HEK293 (cell line): ENCODE measurements at regions not wholly inside any gene's neighbourhood (a gene's known extent, or its start where the extent isn't known, plus 50 kb on each side); places are given as distances from the start of the nearest gene placed in this dataset.

ENCODE experiments used
- CTCF ChIA-PET: fragments of 350-600 bp; formaldehyde crosslinking; extraction: SDS; loops from one replicate; lab custom pipeline; 2021; ENCODE audit warnings: antibody characterized with exemption; lab: Yijun Ruan, JAX
- POLR2A ChIA-PET: fragments of 300-600 bp; formaldehyde crosslinking; extraction: SDS; loops from one replicate; lab custom pipeline; 2020; ENCODE audit warnings: antibody characterized with exemption, inconsistent platforms; lab: Yijun Ruan, JAX
- H3K27ac ChIP-seq: fragments of 200-500 bp; sonication (Bioruptor generic); 2 replicates; pipeline ENCODE4 v1.5.1; 2014; ENCODE audit warnings: low read depth, low read length, control low read depth, inconsistent platforms; ENCODE audit errors: extremely low read depth
- H3K36me3 ChIP-seq, 2 experiments: fragments of 200-500 bp in 1 of 2; sonication (Bioruptor generic) in 1 of 2; 1 replicate in 1 of 2; 2 replicates in 1 of 2; pipeline ENCODE4 v1.5.1; 2014 to 2017; ENCODE audit warnings: inconsistent platforms in 2 of 2, low read length in 2 of 2; ENCODE audit not compliant: control insufficient read depth in 2 of 2, insufficient read depth in 1 of 2
- H3K4me1 ChIP-seq: fragments of 200-500 bp; sonication (Bioruptor generic); 2 replicates; pipeline ENCODE4 v1.5.1; 2014; ENCODE audit warnings: mild to moderate bottlenecking, low read length, inconsistent platforms; ENCODE audit not compliant: control insufficient read depth, insufficient read depth
- H3K4me3 ChIP-seq: 2 replicates; pipeline ENCODE4 v1.5.1; 2011; ENCODE audit warnings: low read depth, mild to moderate bottlenecking, control low read depth, low read length, moderate library complexity
- H3K9me3 ChIP-seq: fragments of 200-500 bp; sonication (Bioruptor generic); 2 replicates; pipeline ENCODE4 v1.5.1; 2014; ENCODE audit warnings: low read depth, low read length, inconsistent platforms; ENCODE audit not compliant: control insufficient read depth, insufficient read depth
- MYNN ChIP-seq: fragments of 450-650 bp; formaldehyde crosslinking; IDR thresholded peaks from 2 replicates; pipeline ENCODE4 v1.5.1; 2016; ENCODE audit warnings: missing biosample characterization, missing genetic modification characterization, borderline replicate concordance
- RBAK ChIP-seq: fragments of 450-650 bp; formaldehyde crosslinking; IDR thresholded peaks from 2 replicates; pipeline ENCODE4 v1.5.1; 2016; ENCODE audit warnings: missing biosample characterization, missing genetic modification characterization
- SCRT2 ChIP-seq: fragments of 450-650 bp; formaldehyde crosslinking; IDR thresholded peaks from 2 replicates; pipeline ENCODE4 v1.5.1; 2016; ENCODE audit warnings: missing biosample characterization, missing genetic modification characterization
- SP2 ChIP-seq: fragments of 450-650 bp; formaldehyde crosslinking; IDR thresholded peaks from 2 replicates; pipeline ENCODE4 v1.5.1; 2016; ENCODE audit warnings: missing biosample characterization, missing genetic modification characterization
- TRIM28 ChIP-seq: IDR thresholded peaks from 2 replicates; pipeline ENCODE4 v1.6.1; 2011; ENCODE audit warnings: low read length, control low read depth, borderline replicate concordance
- ZBTB17 ChIP-seq: fragments of 450-650 bp; formaldehyde crosslinking; IDR thresholded peaks from 2 replicates; pipeline ENCODE4 v1.5.1; 2016; ENCODE audit warnings: missing biosample characterization, missing genetic modification characterization
- ZBTB7A ChIP-seq: fragments of 450-650 bp; formaldehyde crosslinking; IDR thresholded peaks from 2 replicates; pipeline ENCODE4 v1.5.1; 2016; ENCODE audit warnings: low read depth, missing biosample characterization, missing genetic modification characterization
- ZFP3 ChIP-seq: fragments of 450-650 bp; formaldehyde crosslinking; IDR thresholded peaks from 2 replicates; pipeline ENCODE4 v1.5.1; 2016; ENCODE audit warnings: low read depth, missing biosample characterization, missing genetic modification characterization
- ZFP41 ChIP-seq: fragments of 450-650 bp; formaldehyde crosslinking; IDR thresholded peaks from 2 replicates; pipeline ENCODE4 v1.5.1; 2016; ENCODE audit warnings: missing biosample characterization, missing genetic modification characterization, borderline replicate concordance
- ZNF132 ChIP-seq: fragments of 450-650 bp; formaldehyde crosslinking; IDR thresholded peaks from 2 replicates; pipeline ENCODE4 v1.5.1; 2017; ENCODE audit warnings: missing biosample characterization, missing genetic modification characterization, borderline replicate concordance
- ZNF214 ChIP-seq: fragments of 450-650 bp; formaldehyde crosslinking; IDR thresholded peaks from 2 replicates; pipeline ENCODE4 v1.5.1; 2017; ENCODE audit warnings: missing biosample characterization, mild to moderate bottlenecking, missing genetic modification characterization, borderline replicate concordance
- ZNF23 ChIP-seq: fragments of 450-650 bp; formaldehyde crosslinking; IDR thresholded peaks from 2 replicates; pipeline ENCODE4 v1.5.1; 2016; ENCODE audit warnings: missing biosample characterization, missing genetic modification characterization, borderline replicate concordance
- ZNF324 ChIP-seq: fragments of 450-650 bp; formaldehyde crosslinking; IDR thresholded peaks from 2 replicates; pipeline ENCODE4 v1.5.1; 2016; ENCODE audit warnings: missing biosample characterization, missing genetic modification characterization
- ZNF341 ChIP-seq: fragments of 450-650 bp; formaldehyde crosslinking; IDR thresholded peaks from 2 replicates; pipeline ENCODE4; 2016; ENCODE audit warnings: low read depth, missing biosample characterization, missing genetic modification characterization
- ZNF404 ChIP-seq: fragments of 450-650 bp; formaldehyde crosslinking; IDR thresholded peaks from 2 replicates; pipeline ENCODE4 v1.5.1; 2017; ENCODE audit warnings: missing biosample characterization, missing genetic modification characterization
- ZNF529 ChIP-seq: fragments of 450-650 bp; formaldehyde crosslinking; IDR thresholded peaks from 2 replicates; pipeline ENCODE4 v1.5.1; 2017; ENCODE audit warnings: missing genetic modification characterization, missing biosample characterization; ENCODE audit not compliant: insufficient replicate concordance
- ZNF654 ChIP-seq: fragments of 450-650 bp; formaldehyde crosslinking; IDR thresholded peaks from 2 replicates; pipeline ENCODE4 v1.5.1; 2016; ENCODE audit warnings: low read depth, missing biosample characterization, missing genetic modification characterization
- TF ChIP-seq, protein P1 (sequence below): fragments of 450-650 bp; formaldehyde crosslinking; IDR thresholded peaks from 2 replicates; pipeline ENCODE4 v1.5.1; 2016; ENCODE audit warnings: missing biosample characterization, missing genetic modification characterization
- TF ChIP-seq, protein P2 (sequence below): fragments of 450-650 bp; formaldehyde crosslinking; IDR thresholded peaks from 2 replicates; pipeline ENCODE4 v1.5.1; 2017; ENCODE audit warnings: missing biosample characterization, missing genetic modification characterization
- TF ChIP-seq, protein P3 (sequence below): fragments of 450-650 bp; IDR thresholded peaks from 2 replicates; pipeline ENCODE4 v1.5.1; 2018; ENCODE audit warnings: missing biosample characterization, missing genetic modification characterization
- TF ChIP-seq, protein P4 (sequence below): fragments of 450-650 bp; formaldehyde crosslinking; IDR thresholded peaks from 2 replicates; pipeline ENCODE4 v1.5.1; 2016; ENCODE audit warnings: missing biosample characterization, missing genetic modification characterization
- TF ChIP-seq, protein P5 (sequence below): fragments of 450-650 bp; formaldehyde crosslinking; IDR thresholded peaks from 2 replicates; pipeline ENCODE4 v1.5.1; 2016; ENCODE audit warnings: missing biosample characterization, missing genetic modification characterization, low read depth
- TF ChIP-seq, protein P6 (sequence below): fragments of 450-650 bp; formaldehyde crosslinking; IDR thresholded peaks from 2 replicates; pipeline ENCODE4 v1.5.1; 2016; ENCODE audit warnings: missing biosample characterization, missing genetic modification characterization

DNA sequence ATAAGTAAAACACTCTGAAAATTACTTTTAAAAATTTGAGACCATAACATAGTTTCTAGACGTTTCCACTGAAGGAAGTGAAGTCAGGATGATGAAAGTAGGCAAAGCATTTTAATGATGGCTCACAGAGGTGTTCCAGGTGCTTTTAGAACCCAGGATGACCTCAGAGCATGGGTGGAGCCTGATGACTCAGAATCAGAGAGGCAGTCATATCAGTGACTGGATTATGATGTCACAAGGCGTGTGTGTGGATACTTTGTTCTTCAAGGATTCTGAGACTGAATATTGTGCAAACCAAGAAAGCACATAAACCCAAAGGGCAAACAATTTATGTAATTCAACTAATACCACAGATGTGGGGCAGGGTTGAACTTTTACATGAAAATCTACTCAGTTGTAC, 200.2 kb upstream of the FOXN2 start (continued):
- TF ChIP-seq ZNF529 (tag by site-specific recombination) (no peak), ZFP3 (no peak), ZNF132 (no peak), ZFP41 (tag by site-specific recombination) (no peak), SCRT2 (0 out of 2 replicates have a peak, but pooled peaks have one; percentile 26), SP2 (tag by site-specific recombination) (no peak), TRIM28 (no peak)
- TF ChIP-seq, protein P1, sequence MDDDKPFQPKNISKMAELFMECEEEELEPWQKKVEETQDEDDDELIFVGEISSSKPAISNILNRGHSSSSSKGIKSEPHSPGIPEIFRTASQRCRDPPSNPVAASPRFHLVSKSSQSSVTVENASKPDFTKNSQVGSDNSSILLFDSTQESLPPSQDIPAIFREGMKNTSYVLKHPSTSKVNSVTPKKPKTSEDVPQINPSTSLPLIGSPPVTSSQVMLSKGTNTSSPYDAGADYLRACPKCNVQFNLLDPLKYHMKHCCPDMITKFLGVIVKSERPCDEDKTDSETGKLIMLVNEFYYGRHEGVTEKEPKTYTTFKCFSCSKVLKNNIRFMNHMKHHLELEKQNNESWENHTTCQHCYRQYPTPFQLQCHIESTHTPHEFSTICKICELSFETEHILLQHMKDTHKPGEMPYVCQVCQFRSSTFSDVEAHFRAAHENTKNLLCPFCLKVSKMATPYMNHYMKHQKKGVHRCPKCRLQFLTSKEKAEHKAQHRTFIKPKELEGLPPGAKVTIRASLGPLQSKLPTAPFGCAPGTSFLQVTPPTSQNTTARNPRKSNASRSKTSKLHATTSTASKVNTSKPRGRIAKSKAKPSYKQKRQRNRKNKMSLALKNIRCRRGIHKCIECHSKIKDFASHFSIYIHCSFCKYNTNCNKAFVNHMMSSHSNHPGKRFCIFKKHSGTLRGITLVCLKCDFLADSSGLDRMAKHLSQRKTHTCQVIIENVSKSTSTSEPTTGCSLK = no peak

DNA sequence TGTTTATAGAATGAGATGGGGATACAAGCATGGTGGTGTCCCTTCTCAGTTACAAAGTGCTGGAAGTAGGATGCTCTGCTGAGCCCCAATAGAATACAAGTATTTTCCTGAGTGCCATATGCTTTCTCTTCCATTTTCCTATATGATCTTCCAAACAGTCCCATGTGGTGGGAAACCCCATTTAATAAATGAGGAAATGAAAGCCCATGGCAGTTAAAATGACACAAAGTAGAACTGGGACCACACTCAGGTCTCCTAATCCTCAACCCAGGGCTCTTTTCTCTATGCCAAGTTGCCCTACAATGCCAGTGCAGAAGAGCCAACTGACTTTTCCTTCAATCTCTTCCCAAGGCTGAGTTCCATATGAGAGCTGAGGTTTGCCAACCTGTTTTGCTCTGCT, 198.0 kb upstream of the FOXN2 start:
- TF ChIP-seq, protein P2, sequence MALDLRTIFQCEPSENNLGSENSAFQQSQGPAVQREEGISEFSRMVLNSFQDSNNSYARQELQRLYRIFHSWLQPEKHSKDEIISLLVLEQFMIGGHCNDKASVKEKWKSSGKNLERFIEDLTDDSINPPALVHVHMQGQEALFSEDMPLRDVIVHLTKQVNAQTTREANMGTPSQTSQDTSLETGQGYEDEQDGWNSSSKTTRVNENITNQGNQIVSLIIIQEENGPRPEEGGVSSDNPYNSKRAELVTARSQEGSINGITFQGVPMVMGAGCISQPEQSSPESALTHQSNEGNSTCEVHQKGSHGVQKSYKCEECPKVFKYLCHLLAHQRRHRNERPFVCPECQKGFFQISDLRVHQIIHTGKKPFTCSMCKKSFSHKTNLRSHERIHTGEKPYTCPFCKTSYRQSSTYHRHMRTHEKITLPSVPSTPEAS (tag by site-specific recombination) = no peak
- TF ChIP-seq, protein P3, sequence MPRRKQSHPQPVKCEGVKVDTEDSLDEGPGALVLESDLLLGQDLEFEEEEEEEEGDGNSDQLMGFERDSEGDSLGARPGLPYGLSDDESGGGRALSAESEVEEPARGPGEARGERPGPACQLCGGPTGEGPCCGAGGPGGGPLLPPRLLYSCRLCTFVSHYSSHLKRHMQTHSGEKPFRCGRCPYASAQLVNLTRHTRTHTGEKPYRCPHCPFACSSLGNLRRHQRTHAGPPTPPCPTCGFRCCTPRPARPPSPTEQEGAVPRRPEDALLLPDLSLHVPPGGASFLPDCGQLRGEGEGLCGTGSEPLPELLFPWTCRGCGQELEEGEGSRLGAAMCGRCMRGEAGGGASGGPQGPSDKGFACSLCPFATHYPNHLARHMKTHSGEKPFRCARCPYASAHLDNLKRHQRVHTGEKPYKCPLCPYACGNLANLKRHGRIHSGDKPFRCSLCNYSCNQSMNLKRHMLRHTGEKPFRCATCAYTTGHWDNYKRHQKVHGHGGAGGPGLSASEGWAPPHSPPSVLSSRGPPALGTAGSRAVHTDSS (tag by site-specific recombination) = no peak
- no peak for TF ChIP-seq MYNN (tag by site-specific recombination)
- no peaks in the 10 kb centered on the region for H3K36me3 ChIP-seq
- no peaks in the 10 kb centered on the region for H3K9me3 ChIP-seq
- ChIA-PET POLR2A (no interaction called here), CTCF (no interaction called here)
- no peaks in the 10 kb centered on the region for H3K4me1 ChIP-seq
- no peak overlapping the region for H3K4me3 ChIP-seq
- no peak overlapping the region for H3K27ac ChIP-seq

DNA sequence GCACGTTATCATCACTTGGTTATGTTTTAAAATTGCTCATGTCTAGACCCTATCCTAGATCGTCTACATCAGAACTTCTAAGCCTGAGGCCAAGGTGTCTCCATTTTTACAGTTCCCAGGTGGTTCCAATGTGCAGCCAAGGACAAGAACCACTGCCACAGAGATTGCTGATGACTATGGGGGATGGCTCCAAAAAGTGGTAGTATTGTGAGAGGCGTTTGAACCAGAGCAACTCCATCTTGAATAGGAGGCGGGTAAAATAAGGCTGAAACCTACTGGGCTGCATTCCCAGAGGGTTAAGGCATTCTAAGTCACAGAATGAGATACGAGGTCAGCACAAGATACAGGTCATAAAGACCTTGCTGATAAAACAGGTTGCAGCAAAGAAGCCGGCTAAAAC, 195.6 kb upstream of the FOXN2 start:
- POLR2A ChIA-PET = no interaction called here
- CTCF ChIA-PET = interaction anchor here (0.7 kb wide), 1 partner anchor 18 kb away, joined by 3 read pairs; no protein-coding TSS in a partner anchor
- no peaks in the 10 kb centered on the region for H3K4me1 ChIP-seq
- no peak overlapping the region for H3K27ac ChIP-seq
- H3K9me3 ChIP-seq = no peaks in the 10 kb centered on the region
- H3K36me3 ChIP-seq = no peaks in the 10 kb centered on the region
- H3K4me3 ChIP-seq = no peak overlapping the region
- TF ChIP-seq ZNF341 = no peak
- TF ChIP-seq ZBTB17 (tag by site-specific recombination) = no peak
- TF ChIP-seq ZNF654 (tag by site-specific recombination) = no peak
- TF ChIP-seq ZNF214 (tag by site-specific recombination) = no peak
- TF ChIP-seq, protein P4, sequence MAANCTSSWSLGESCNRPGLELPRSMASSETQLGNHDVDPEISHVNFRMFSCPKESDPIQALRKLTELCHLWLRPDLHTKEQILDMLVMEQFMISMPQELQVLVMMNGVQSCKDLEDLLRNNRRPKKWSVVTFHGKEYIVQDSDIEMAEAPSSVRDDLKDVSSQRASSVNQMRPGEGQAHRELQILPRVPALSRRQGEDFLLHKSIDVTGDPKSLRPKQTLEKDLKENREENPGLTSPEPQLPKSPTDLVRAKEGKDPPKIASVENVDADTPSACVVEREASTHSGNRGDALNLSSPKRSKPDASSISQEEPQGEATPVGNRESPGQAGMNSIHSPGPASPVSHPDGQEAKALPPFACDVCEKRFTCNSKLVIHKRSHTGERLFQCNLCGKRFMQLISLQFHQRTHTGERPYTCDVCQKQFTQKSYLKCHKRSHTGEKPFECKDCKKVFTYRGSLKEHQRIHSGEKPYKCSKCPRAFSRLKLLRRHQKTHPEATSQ (tag by site-specific recombination) = no peak
- TF ChIP-seq RBAK = no peak
- no peak for TF ChIP-seq ZNF404 (tag by site-specific recombination)
- TF ChIP-seq ZNF324 = no peak
- TF ChIP-seq, protein P5, sequence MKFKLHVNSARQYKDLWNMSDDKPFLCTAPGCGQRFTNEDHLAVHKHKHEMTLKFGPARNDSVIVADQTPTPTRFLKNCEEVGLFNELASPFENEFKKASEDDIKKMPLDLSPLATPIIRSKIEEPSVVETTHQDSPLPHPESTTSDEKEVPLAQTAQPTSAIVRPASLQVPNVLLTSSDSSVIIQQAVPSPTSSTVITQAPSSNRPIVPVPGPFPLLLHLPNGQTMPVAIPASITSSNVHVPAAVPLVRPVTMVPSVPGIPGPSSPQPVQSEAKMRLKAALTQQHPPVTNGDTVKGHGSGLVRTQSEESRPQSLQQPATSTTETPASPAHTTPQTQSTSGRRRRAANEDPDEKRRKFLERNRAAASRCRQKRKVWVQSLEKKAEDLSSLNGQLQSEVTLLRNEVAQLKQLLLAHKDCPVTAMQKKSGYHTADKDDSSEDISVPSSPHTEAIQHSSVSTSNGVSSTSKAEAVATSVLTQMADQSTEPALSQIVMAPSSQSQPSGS = no peak
- no peak for TF ChIP-seq ZNF23 (tag by site-specific recombination)
- TF ChIP-seq, protein P6, sequence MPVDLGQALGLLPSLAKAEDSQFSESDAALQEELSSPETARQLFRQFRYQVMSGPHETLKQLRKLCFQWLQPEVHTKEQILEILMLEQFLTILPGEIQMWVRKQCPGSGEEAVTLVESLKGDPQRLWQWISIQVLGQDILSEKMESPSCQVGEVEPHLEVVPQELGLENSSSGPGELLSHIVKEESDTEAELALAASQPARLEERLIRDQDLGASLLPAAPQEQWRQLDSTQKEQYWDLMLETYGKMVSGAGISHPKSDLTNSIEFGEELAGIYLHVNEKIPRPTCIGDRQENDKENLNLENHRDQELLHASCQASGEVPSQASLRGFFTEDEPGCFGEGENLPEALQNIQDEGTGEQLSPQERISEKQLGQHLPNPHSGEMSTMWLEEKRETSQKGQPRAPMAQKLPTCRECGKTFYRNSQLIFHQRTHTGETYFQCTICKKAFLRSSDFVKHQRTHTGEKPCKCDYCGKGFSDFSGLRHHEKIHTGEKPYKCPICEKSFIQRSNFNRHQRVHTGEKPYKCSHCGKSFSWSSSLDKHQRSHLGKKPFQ (tag by site-specific recombination) = no peak
- TF ChIP-seq ZBTB7A (tag by site-specific recombination) = no peak
